Transverse colon (tissue), 4 donors: ENCODE measurements at regions not wholly inside any gene's neighbourhood (a gene's known extent, or its start where the extent isn't known, plus 50 kb on each side); places are given as distances from the start of the nearest gene placed in this dataset.

ENCODE experiments used
- DNase-seq: peaks from one replicate; pipeline ENCODE4 v3.0.0-alpha.2; 2019
- H3K27ac ChIP-seq, 4 donors: fragments of 200-600 bp; sonication (generic); 2 replicates each; pipeline ENCODE4 v1.5.1; 2016 to 2018; ENCODE audit warnings: inconsistent platforms in 4 of 4
- H3K27me3 ChIP-seq: fragments of 200-600 bp; sonication (generic); 2 replicates; pipeline ENCODE4 v1.5.1; 2017; ENCODE audit warnings: inconsistent platforms
- H3K36me3 ChIP-seq, 4 donors: fragments of 200-600 bp; sonication (generic); 2 replicates each; pipeline ENCODE4 v1.5.1; 2017 to 2019; ENCODE audit warnings: inconsistent platforms in 4 of 4
- H3K4me1 ChIP-seq, 4 donors: fragments of 200-600 bp; sonication (generic); 2 replicates each; pipeline ENCODE4 v1.5.1; 2017 to 2020; ENCODE audit warnings: inconsistent platforms in 4 of 4
- H3K4me3 ChIP-seq, 4 donors: fragments of 200-600 bp; sonication (generic); 1 replicate in 1 of 4; 2 replicates in 3 of 4; pipeline versions ENCODE4 v1.5.1 to v1.6.1; 2017 to 2019; ENCODE audit warnings: inconsistent platforms in 4 of 4
- H3K9me3 ChIP-seq, 2 donors: fragments of 200-600 bp; sonication (generic); 2 replicates each; pipeline ENCODE4 v1.5.1; 2017 to 2019; ENCODE audit warnings: inconsistent platforms in 2 of 2
- EP300 ChIP-seq: sonication (generic); formaldehyde crosslinking; IDR thresholded peaks from one replicate; pipeline ENCODE4 v1.6.1; 2017; ENCODE audit warnings: antibody characterized with exemption, low read depth
- POLR2A ChIP-seq: fragments of 450-650 bp; IDR thresholded peaks from one replicate; pipeline ENCODE4 v1.6.1; 2016; ENCODE audit warnings: antibody characterized with exemption, mild to moderate bottlenecking, moderate library complexity
- POLR2AphosphoS5 ChIP-seq, 3 donors: sonication (generic); formaldehyde crosslinking; IDR thresholded peaks; one replicate each; pipeline ENCODE4 v1.6.1; 2016; ENCODE audit warnings: antibody characterized with exemption in 3 of 3
- WGBS, 2 donors: methylation state at CpG; one replicate each; pipeline ENCODE4 v1.1.5; 2018; ENCODE audit warnings: low coverage in 1 of 2; 5-methylcytosine and 5-hydroxymethylcytosine counted together
- in situ Hi-C, 4 donors: fragments of 200-750 bp; cut with MboI; loops; one replicate each; pipeline versions ENCODE4 v1.15.0 to v1.15.1; 2017; ENCODE audit warnings: low sequenced_read_pairs in 3 of 4, low pct_ligation_motif_present in 1 of 4, low pct_unique_long_range_greater_than_20kb in 1 of 4
- intact Hi-C: fragments of 100-400 bp; cut with DNase I; formaldehyde crosslinking; loops from one replicate; pipeline ENCODE4 v1.15.1; 2023; ENCODE audit warnings: low total_unique reads
- TF ChIP-seq, protein P1 (sequence below), 5 experiments: fragments of 200-600 bp in 3 of 5; fragments of 450-650 bp in 2 of 5; sonication (generic) in 3 of 5; IDR thresholded peaks; 1 replicate in 2 of 5; 2 replicates in 3 of 5; pipeline ENCODE4 v1.5.1; 2016 to 2017; ENCODE audit warnings: antibody characterized with exemption in 5 of 5, inconsistent platforms in 3 of 5, mild to moderate bottlenecking in 2 of 5, moderate library complexity in 1 of 5

DNA sequence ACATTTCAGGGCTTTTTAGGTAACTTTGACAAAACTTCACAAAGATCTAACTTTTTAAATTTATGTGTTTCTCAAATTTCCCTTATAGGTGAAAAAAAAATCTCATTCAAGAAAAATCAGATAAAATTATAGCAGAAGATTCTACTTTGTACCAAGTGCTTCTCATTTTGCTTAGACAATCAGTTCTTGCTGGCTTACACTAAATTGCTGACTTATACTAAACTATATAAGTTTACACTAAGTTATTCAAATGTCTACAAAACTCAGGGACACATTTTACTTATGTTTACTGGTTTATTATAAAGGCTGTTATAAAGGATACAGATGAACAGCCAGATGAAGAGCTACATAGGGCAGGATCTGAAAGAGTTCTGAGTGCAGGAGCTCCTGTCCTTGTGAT, 195.1 kb downstream of the ZPLD1 start:
- H3K27me3 ChIP-seq, result no peaks in the 10 kb centered on the region
- intact Hi-C loops (no loop called here), in situ Hi-C loops (no loop called here)
- no peaks in the 10 kb centered on the region for H3K36me3 ChIP-seq
- no peaks in the 10 kb centered on the region for H3K9me3 ChIP-seq
- DNase-seq, result no peak
- no peak for TF ChIP-seq POLR2A
- TF ChIP-seq, protein P1, sequence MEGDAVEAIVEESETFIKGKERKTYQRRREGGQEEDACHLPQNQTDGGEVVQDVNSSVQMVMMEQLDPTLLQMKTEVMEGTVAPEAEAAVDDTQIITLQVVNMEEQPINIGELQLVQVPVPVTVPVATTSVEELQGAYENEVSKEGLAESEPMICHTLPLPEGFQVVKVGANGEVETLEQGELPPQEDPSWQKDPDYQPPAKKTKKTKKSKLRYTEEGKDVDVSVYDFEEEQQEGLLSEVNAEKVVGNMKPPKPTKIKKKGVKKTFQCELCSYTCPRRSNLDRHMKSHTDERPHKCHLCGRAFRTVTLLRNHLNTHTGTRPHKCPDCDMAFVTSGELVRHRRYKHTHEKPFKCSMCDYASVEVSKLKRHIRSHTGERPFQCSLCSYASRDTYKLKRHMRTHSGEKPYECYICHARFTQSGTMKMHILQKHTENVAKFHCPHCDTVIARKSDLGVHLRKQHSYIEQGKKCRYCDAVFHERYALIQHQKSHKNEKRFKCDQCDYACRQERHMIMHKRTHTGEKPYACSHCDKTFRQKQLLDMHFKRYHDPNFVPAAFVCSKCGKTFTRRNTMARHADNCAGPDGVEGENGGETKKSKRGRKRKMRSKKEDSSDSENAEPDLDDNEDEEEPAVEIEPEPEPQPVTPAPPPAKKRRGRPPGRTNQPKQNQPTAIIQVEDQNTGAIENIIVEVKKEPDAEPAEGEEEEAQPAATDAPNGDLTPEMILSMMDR (IDR thresholded peaks at IDR 0.05), result no peak
- no peak for TF ChIP-seq EP300
- no peak for TF ChIP-seq POLR2AphosphoS5 (IDR thresholded peaks at IDR 0.05)
- no peaks in the 10 kb centered on the region for H3K4me1 ChIP-seq
- H3K4me3 ChIP-seq, result no peak overlapping the region
- no peak overlapping the region for H3K27ac ChIP-seq

DNA sequence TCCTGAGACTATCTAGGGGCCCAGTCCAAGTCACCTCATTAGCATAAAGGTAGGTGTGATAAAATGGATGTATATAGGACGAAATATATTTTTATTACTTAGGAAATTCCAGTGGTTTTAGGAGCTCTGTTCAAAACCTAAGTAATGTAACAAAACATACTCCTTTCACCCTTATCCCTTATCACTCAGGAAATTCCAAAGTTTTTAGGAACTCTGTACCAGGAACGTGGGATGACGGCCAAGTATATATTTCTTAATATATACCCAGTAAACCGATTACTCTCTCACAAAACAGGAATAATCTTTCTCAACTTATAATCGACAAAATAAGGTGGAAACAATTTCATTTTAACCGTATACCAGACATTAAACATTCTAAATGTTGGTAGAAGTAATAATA, 195.7 kb downstream of the ZPLD1 start:
- WGBS, 2 donors, result 62 to 74% methylated on average over 6 of the region's 6 CpGs
- Histone ChIP-seq H3K9me3 (no peaks in the 10 kb centered on the region), H3K27me3 (no peaks in the 10 kb centered on the region), H3K36me3 (no peaks in the 10 kb centered on the region), H3K27ac (no peak overlapping the region), H3K4me3 (no peak overlapping the region), H3K4me1 (no peaks in the 10 kb centered on the region)
- DNase-seq, result no peak
- in situ Hi-C loops, result no loop called here
- TF ChIP-seq POLR2AphosphoS5 (IDR thresholded peaks at IDR 0.05), result no peak
- TF ChIP-seq, protein P1 (IDR thresholded peaks at IDR 0.05), result no peak
- no peak for TF ChIP-seq EP300
- TF ChIP-seq POLR2A, result no peak
- intact Hi-C loops, result no loop called here

DNA sequence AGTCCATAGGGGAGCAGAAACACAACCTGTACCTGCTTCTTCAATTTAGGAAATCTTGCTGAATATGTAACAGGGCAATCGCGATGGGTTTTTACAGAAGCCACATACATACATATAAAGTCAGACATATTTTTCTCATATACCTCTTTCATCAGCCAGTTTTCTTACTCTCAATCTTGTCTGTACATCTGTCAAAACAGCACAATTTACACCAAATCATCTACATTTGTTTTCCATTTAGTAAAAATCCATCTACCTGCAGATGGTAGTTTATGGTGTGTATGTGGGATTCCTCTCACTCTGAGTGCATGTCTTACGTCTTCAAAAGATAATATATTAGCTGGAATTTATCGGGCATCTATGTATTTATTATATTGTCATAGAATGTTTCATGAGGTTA, 208.7 kb downstream of the ZPLD1 start:
- Histone ChIP-seq H3K4me1 (no peaks in the 10 kb centered on the region), H3K27ac (no peak overlapping the region), H3K4me3 (no peak overlapping the region), H3K36me3 (no peaks in the 10 kb centered on the region), H3K9me3 (no peaks in the 10 kb centered on the region), H3K27me3 (no peaks in the 10 kb centered on the region)
- intact Hi-C loops (no loop called here), in situ Hi-C loops (no loop called here)
- 90 to 91% methylated on average over 4 of the region's 4 CpGs for WGBS, 2 donors
- DNase-seq, result no peak
- TF ChIP-seq, protein P1 (IDR thresholded peaks at IDR 0.05), result no peak
- TF ChIP-seq EP300 (no peak), POLR2AphosphoS5 (IDR thresholded peaks at IDR 0.05) (no peak), POLR2A (no peak)

DNA sequence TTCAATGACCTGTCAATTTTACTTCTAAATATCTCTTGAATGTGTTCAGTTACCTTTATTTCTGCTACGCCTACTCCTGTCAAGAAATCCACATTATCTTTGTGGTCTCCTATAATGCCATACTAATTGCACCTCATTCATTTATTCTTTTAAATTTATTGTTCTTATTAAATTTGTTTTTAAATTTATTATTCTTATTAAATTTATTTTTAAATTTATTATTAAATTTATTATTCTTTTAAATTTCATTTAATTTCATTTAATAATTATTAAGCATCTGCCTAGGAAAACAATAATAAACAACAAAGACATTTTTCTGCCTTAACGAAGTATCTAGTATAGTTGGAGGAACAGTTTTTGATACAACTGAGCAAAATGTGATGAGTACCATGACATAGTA, 211.7 kb downstream of the ZPLD1 start:
- WGBS, 2 donors, result 89 to 97% methylated on average over 2 of the region's 2 CpGs
- H3K36me3 ChIP-seq, result no peaks in the 10 kb centered on the region
- no peak for TF ChIP-seq EP300
- TF ChIP-seq, protein P1 (IDR thresholded peaks at IDR 0.05), result no peak
- no peak for TF ChIP-seq POLR2A
- no peak for TF ChIP-seq POLR2AphosphoS5 (IDR thresholded peaks at IDR 0.05)
- in situ Hi-C loops (no loop called here), intact Hi-C loops (no loop called here)
- no peak for DNase-seq
- H3K9me3 ChIP-seq, result no peaks in the 10 kb centered on the region
- no peak overlapping the region for H3K27ac ChIP-seq
- no peaks in the 10 kb centered on the region for H3K4me1 ChIP-seq
- no peak overlapping the region for H3K4me3 ChIP-seq
- no peaks in the 10 kb centered on the region for H3K27me3 ChIP-seq
